HuH-7 (cell line): ENCODE measurements at regions not wholly inside any gene's neighbourhood (a gene's known extent, or its start where the extent isn't known, plus 50 kb on each side); places are given as distances from the start of the nearest gene placed in this dataset.
A peak's percentile ranks its signal among the peaks of the same experiment; 100 is the strongest.
"Not testable (repeated sequence)": the region's sequence is repeated elsewhere in the genome, so short reads cannot be mapped to it uniquely, and the experiment has no call there.

Experiments
- DNase-seq: peaks from one replicate; pipeline ENCODE4 v3.0.0; 2011; ENCODE audit warnings: low spot score

DNA sequence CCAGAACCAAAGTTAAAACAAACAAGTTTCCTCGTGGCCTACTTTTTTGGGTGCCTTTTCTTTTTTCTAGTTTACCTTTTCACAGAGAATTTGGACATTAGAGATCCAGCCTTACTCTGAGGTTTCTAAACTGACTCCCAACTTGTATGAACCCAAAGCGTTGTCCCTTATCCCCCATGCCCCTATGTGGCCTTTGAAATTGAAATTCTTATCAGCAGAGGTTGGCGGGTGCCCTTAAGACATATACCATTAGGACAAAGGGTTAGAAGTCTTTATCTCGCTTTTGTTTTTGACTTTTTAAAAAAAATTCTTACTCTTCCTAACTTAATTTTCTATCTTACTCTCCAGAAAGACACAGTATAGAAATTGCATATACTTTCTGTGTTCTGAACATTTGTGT, 76.3 kb upstream of the C7orf33 start:
- no peak for DNase-seq

DNA sequence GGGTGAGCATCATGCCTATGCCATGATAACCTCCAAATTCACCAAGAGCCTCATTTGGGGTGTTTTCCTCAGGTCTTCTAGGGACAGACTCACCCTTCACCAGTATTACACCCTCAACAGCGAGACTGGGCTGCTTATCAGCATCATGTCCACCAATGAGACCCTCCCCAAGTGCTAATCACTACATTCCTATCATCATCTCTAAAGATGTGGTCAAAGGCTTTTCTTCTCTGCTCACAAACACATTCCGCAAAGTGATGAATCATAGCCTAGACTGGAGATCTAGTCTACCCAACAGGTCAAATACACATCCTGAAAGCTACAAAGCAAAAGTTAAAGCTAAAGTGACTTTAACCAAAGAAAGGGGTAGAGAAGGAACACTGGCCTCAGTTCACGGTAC, 75.3 kb upstream of the C7orf33 start:
- DNase-seq: no peak

DNA sequence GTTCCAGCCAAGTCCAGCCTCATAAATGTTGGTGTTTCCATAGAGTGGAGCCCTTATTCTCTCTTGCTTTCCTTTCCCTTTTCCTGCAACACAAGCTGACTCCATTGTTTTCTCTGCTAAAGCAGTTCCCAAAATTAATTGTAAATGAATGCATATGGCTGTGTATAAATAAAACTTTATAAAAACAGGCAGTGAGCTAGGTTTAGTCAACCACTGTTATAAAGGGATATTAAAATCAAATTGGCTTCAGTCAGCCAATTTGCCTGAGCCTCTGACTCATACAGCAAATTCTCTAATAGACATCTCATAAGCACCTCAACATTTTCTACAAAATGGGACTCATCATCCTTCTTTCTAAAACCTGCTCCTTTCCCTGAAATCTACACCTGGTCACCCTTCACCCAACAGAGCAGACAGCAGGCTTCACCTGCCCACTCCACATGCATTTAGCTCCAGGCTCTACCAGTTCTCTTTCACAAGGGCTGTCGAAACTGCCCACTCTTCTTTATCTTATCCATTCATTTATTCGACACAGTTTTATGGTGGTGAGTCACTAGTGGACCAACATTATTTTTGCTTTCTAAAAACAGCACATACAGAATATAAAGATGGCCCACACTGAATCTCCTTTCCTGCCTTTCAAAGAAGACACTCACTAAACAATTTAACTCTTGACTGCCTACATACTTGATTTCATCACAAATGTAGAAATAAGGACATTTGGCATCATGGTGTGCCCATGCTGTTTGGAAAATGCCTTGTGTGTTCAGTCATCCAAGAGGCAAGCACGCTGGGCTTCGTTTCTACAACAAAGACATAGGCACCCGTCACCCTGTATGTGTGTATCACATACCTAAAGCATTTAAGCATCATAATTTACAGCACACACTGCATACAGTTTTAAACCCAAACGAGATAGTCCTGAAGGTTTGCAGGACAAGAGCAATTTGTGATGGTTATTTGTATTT, 74.6 kb upstream of the C7orf33 start:
- DNase-seq: no peak

DNA sequence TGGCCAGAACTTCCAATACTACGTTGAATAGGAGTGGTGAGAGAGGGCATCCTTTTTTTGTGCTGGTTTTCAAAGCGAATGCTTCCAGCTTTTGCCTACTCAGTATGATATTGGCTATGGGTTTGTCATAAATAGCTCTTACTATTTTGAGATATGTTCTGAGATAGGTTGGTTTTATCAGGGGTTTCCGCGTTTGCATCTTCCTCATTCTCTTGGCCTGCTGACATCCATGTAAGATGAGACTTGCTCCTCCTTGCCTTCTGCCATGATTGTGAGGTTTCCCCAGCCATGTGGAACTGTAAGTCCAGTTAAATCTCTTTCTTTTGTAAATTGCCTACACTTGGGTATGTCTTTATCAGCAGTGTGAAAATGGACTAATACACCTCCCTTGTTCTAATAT, 71.2 kb upstream of the C7orf33 start:
- DNase-seq: not testable (repeated sequence)

DNA sequence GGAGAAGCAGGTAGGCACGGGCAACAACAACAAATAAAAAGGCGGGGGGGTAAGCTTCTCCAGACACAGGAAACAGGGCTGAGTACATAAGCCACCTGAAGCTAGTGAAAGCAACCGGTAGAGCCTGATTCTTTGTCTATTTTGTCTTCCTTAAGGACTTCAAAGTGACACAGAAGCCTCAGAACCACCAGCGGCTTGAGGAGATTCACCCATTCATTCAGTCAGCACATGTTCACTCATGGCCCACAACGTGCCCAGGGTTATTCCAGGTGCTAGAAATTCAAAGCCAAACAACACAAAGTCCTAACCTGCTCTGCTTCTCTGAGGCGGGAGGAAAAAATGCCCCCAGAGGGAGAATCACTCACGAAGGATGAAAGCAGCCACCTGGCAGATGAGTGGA, 69.3 kb upstream of the C7orf33 start:
- no peak for DNase-seq

DNA sequence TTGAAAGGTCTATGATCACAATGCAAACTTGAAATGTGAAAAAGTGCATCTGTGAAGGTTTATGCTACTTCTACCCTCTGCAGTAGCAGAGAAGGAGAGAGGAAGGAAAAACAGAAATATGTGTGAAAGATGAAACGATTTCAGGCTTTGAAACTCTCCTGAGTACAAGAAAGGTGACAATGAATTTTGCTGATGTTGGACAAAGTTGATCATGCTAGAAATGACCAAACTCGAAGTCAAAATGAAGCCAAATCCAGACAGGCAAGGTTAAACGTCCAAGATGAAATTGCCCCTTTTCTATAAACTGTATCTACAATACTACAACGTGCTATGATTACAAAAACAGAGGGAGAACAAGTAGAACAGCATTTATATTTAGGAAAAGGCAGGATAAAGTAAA, 67.0 kb upstream of the C7orf33 start:
- DNase-seq: no peak

DNA sequence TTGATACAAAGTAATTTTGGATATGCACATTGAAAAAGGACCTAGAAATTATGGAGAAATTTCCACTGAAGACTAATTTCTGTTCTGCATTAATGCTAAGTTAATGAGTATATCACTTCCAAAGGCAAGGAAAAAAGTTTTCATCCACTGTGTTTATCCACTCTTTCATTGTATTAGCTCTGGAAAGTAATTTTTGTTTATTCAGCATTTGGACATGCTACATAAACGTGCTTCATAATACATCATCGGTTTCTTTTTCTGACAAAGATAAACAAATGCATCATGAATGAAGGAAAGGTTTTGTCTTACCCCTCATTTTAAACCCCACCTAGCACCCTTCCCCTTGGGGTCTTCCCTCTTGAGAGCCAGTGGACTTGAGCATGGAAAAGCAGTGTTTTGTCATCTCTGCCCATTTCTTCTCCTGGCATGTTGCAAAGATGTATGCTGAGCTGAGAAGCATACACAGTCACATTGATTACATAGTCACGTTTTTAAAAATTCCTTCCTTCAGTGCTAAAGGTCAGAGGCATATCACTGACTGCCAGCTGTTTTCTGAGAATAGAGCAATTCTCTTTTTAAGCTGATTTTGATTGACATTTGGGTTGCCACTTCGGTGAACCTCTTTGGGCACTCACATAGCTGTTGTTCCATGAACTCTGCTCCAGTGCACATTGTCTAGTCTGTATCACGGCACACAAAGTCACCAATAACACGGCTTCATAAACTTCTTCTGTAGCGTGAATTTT, 65.9 kb upstream of the C7orf33 start:
- no peak for DNase-seq

DNA sequence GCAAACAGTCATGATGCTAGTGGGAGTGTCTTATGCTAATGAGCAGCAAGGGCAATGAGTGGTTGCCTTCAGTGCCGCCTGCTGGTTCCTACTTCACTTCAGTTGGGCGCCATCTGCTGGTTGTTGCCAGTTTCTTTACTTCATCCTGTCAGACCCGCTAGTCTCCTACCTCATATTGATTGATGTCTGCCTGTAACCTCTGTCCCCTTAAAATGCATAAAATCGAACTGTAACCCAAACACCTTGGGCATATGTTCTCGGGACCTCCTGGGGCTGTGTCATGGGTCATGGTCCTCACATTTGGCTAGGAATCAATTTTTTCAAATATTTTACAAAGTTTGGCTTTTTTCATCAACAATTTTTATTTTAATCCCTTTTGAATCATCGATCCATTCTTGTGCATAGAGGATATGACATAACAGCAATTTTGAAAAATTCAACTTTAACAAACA, 62.8 kb upstream of the C7orf33 start:
- DNase-seq: peak; percentile 59

DNA sequence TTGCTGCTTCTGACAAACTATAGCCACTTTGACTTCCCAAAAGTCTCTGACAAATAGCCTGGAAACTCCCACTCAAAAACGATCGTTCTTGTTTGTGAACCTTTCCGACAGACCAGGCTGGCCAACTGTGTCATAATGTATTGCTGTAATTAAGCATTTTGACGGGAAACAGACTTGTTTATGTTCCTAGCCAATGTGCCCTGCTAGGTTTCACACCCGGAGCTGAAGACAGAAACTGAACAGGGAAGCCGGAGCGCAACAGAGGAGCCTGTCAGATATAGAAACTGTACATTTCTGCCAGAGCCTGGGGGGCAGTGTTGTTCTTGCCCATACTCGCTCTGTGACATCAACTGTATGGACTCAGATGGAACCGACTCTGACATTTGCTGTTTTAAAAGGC, 55.3 kb upstream of the C7orf33 start:
- peak; percentile 17 for DNase-seq

DNA sequence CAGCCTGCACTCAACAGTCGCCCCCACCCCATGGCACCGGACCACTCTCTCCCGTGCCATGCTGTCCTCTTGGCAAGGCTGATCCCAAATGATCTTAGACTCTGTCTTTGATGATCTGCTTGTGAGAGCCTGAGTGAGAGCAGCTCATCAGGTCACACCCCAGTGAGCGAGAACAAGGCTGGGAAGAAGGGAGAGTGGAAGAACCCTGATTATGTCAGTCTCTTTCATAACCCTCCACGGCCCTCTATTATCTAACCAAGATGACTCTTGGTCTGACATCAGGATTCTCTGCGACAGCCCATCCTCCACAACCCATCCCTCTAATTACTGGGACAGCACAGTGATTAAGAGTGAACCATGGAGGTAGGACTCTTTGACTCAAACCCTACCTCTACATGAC, 53.1 kb upstream of the C7orf33 start:
- no peak for DNase-seq

DNA sequence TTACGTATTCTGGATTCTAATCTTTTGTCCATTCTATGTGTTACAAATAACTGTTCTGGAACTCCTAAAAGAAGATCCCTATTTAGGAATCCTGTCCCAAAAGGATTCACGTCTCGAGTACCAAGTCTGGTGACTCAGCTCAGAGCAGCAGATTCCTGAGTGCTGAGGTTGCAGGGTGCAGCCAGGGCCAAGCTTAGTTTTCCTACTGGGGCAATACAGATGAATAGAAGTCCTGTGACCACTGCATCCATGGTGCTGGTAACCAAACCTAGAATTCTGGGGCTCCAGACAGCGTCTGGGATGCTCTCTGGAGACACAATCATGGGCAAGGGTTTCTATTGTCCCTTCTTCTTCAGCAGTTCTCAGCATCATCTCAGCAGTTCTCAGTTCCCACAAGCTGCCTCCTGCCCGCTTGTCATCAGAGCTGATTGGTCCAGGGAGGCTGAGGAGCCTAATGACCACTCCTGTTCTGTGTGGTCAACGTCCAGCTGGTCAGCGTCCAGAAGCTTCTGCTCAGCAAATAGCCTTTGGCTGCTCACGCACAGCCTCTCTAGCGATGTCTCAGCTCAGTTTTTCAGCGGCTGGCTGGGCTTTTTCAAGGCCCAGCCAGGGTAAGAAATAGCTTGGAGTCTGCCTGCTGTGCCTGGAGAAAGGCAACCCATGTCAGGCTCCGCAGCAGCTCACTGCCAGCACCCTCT, 50.4 kb upstream of the C7orf33 start:
- DNase-seq: no peak
